ENCODE measurements at regions not wholly inside any gene's neighbourhood (a gene's known extent, or its start where the extent isn't known, plus 50 kb on each side); places are given as distances from the start of the nearest gene placed in this dataset.

DNA sequence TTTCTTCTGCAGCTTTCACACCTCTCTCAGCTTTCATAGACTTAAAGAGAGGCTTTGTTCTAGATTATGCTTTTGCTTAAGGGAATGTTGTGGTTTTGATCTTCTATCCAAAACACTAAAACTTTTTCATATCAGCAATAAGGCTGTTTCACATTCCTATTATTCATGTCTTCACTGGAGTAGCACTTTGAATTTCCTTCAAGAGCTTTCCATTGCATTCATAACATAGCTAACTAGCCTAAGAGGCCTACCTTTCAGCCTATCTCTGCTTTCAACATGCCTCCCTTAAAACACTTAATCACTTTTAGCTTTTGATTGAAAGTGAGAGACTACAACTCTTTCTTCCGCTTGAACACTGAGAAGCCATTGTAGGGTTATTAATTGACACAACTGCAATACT is 1117.0 kb upstream of the PHF14 start:
- TF ChIP-seq, protein P1, sequence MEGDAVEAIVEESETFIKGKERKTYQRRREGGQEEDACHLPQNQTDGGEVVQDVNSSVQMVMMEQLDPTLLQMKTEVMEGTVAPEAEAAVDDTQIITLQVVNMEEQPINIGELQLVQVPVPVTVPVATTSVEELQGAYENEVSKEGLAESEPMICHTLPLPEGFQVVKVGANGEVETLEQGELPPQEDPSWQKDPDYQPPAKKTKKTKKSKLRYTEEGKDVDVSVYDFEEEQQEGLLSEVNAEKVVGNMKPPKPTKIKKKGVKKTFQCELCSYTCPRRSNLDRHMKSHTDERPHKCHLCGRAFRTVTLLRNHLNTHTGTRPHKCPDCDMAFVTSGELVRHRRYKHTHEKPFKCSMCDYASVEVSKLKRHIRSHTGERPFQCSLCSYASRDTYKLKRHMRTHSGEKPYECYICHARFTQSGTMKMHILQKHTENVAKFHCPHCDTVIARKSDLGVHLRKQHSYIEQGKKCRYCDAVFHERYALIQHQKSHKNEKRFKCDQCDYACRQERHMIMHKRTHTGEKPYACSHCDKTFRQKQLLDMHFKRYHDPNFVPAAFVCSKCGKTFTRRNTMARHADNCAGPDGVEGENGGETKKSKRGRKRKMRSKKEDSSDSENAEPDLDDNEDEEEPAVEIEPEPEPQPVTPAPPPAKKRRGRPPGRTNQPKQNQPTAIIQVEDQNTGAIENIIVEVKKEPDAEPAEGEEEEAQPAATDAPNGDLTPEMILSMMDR (IDR thresholded peaks at IDR 0.05): no peak
- no peak for TF ChIP-seq EP300 (IDR thresholded peaks at IDR 0.05)
